PC-3 (cell line): ENCODE measurements at regions not wholly inside any gene's neighbourhood (a gene's known extent, or its start where the extent isn't known, plus 50 kb on each side); places are given as distances from the start of the nearest gene placed in this dataset.

Source experiments
- EZH2 ChIP-seq: fragments of 300-600 bp; sonication (generic); IDR thresholded peaks from one replicate; pipeline ENCODE4 v1.6.1; 2017; ENCODE audit warnings: antibody characterized with exemption, mild to moderate bottlenecking, low read length; ENCODE audit not compliant: unreplicated experiment
- EZH2phosphoT487 ChIP-seq: fragments of 300-600 bp; sonication (generic); IDR thresholded peaks from 2 replicates; pipeline ENCODE4 v1.6.1; 2018; ENCODE audit warnings: mild to moderate bottlenecking, antibody characterized with exemption, low read length, borderline replicate concordance
- TF ChIP-seq, protein P1 (sequence below): fragments of 300-600 bp; sonication (generic); conservative IDR thresholded peaks from 2 replicates; pipeline ENCODE4 v1.5.1; 2017; ENCODE audit warnings: antibody characterized with exemption, low read depth, mild to moderate bottlenecking, low read length

DNA sequence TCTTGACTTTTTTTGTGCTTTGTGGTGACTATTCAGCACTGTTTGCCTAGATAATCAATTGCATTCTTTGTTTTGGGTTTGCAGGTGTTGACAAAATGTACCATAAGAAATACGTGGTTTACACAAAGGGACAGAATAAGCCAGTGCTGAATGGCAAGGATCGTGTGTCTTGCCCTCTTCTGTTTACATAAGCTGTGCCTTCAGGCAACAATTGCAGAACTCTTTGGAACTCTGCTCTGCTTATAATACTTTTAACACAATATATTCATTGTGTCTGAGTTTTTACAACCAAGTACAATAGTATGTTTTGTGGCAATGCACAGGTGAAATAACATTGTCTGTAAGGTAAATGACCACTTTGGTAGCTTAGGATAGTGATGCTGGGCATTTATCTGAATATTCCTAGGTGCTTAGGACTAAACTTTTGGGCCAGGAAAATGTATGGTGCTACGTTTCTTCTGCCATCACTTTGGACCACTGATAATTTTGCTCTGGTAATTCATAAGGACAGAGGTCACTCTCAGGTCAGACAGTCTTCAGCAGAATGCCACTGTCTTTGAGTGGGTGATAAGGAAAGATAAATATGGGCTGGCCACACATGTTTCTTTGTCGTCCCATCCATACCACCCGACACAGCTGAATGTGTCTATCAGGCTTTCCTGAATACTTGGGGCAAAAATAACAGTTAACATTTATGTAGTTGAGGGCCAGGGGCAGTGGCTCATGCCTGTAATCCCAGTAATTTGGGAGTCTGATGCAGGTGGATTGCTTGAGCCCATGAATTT lies 344.6 kb upstream of the IMPG1 start:
- TF ChIP-seq, protein P1, sequence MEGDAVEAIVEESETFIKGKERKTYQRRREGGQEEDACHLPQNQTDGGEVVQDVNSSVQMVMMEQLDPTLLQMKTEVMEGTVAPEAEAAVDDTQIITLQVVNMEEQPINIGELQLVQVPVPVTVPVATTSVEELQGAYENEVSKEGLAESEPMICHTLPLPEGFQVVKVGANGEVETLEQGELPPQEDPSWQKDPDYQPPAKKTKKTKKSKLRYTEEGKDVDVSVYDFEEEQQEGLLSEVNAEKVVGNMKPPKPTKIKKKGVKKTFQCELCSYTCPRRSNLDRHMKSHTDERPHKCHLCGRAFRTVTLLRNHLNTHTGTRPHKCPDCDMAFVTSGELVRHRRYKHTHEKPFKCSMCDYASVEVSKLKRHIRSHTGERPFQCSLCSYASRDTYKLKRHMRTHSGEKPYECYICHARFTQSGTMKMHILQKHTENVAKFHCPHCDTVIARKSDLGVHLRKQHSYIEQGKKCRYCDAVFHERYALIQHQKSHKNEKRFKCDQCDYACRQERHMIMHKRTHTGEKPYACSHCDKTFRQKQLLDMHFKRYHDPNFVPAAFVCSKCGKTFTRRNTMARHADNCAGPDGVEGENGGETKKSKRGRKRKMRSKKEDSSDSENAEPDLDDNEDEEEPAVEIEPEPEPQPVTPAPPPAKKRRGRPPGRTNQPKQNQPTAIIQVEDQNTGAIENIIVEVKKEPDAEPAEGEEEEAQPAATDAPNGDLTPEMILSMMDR, result no peak
- TF ChIP-seq EZH2, result no peak
- TF ChIP-seq EZH2phosphoT487, result no peak
